ENCODE measurements at regions not wholly inside any gene's neighbourhood (a gene's known extent, or its start where the extent isn't known, plus 50 kb on each side); places are given as distances from the start of the nearest gene placed in this dataset.
"Not testable (repeated sequence)": the region's sequence is repeated elsewhere in the genome, so short reads cannot be mapped to it uniquely, and the experiment has no call there.

GRCh38 chr15:38992506-38992905 lies 427.9 kb upstream of the RASGRP1 start:
- no peak for DNase-seq

GRCh38 chr15:38992930-38993329 lies 428.3 kb upstream of the RASGRP1 start:
- no peak for DNase-seq

GRCh38 chr15:38994310-38994709 lies 429.7 kb upstream of the RASGRP1 start:
- no peak for DNase-seq

GRCh38 chr15:38996111-38996631 lies 431.6 kb upstream of the RASGRP1 start:
- no peak for DNase-seq

- DNase-seq: no peak
These were observed 433.2 kb upstream of the RASGRP1 start for GRCh38 chr15:38997841-38998240.

GRCh38 chr15:39000008-39000734 lies 435.6 kb upstream of the RASGRP1 start:
- no peak for DNase-seq

- no peak for DNase-seq
These were observed 445.1 kb upstream of the RASGRP1 start for GRCh38 chr15:39009740-39010139.

GRCh38 chr15:39011066-39011465 lies 446.5 kb upstream of the RASGRP1 start:
- DNase-seq: not testable (repeated sequence)

GRCh38 chr15:39013262-39013661 lies 448.6 kb upstream of the RASGRP1 start:
- DNase-seq: no peak

- no peak for DNase-seq
These were observed 450.1 kb upstream of the RASGRP1 start for GRCh38 chr15:39014682-39015081.

GRCh38 chr15:39016706-39017105 lies 452.1 kb upstream of the RASGRP1 start:
- no peak for DNase-seq

- DNase-seq: no peak
These were observed 454.4 kb upstream of the RASGRP1 start for GRCh38 chr15:39018966-39019365.

GRCh38 chr15:39021341-39021740 lies 456.7 kb upstream of the RASGRP1 start:
- DNase-seq: no peak

GRCh38 chr15:39022532-39023305 lies 458.1 kb upstream of the RASGRP1 start:
- DNase-seq: no peak

- no peak for DNase-seq
These were observed 460.7 kb upstream of the RASGRP1 start for GRCh38 chr15:39025321-39025720.

GRCh38 chr15:39025881-39026280 lies 461.3 kb upstream of the RASGRP1 start:
- no peak for DNase-seq

- no peak for DNase-seq
These were observed 463.5 kb upstream of the RASGRP1 start for GRCh38 chr15:39028069-39028468.

GRCh38 chr15:39029741-39030140 lies 465.1 kb upstream of the RASGRP1 start:
- no peak for DNase-seq

- DNase-seq: no peak
These were observed 465.9 kb upstream of the RASGRP1 start for GRCh38 chr15:39030291-39031070.

- DNase-seq: no peak
These were observed 467.0 kb upstream of the RASGRP1 start for GRCh38 chr15:39031596-39031995.

- no peak for DNase-seq
These were observed 470.2 kb upstream of the RASGRP1 start for GRCh38 chr15:39034816-39035215.

- not testable (repeated sequence) for DNase-seq
These were observed 473.0 kb upstream of the RASGRP1 start for GRCh38 chr15:39037611-39038010.

- no peak for DNase-seq
These were observed 476.2 kb upstream of the RASGRP1 start for GRCh38 chr15:39040861-39041260.

Measured in activated CD4-positive, alpha-beta T cell treated with anti-CD3 and anti-CD28 coated beads for 48 hours (primary cell).